HG03066 (cell line): ENCODE measurements at regions not wholly inside any gene's neighbourhood (a gene's known extent, or its start where the extent isn't known, plus 50 kb on each side); places are given as distances from the start of the nearest gene placed in this dataset.
"Not testable (repeated sequence)": the region's sequence is repeated elsewhere in the genome, so short reads cannot be mapped to it uniquely, and the experiment has no call there.

Source experiments
- ATAC-seq: cut with Tn5 transposase; IDR thresholded peaks from one replicate; pipeline ENCODE4 v1.9.1; 2021; ENCODE audit warnings: low read depth; ENCODE audit not compliant: unreplicated experiment

- no peak for ATAC-seq
Measured at GRCh38 chrX:7542587-7543380, 300.2 kb upstream of the VCX start.

DNA sequence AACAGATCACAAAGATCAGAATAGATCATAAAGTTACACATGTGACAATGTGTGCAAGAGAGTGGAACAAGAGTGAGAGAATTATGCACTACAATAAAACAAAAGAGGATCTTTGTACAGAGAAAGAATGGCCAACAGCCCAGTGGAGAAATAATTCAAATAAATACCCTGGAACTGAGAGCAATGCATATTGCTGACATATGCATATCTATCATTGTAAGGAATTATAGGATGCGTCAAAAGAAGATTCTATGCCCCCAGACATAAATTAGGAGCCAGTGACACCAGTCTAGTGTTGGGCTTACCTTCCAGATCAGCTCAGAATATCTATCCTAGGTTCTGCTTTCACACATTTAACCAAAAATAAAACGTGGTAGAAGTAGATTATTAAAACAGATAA lies 320.1 kb upstream of the VCX start:
- no peak for ATAC-seq

GRCh38 chrX:7515681-7516413 lies 327.1 kb upstream of the VCX start:
- no peak for ATAC-seq

DNA sequence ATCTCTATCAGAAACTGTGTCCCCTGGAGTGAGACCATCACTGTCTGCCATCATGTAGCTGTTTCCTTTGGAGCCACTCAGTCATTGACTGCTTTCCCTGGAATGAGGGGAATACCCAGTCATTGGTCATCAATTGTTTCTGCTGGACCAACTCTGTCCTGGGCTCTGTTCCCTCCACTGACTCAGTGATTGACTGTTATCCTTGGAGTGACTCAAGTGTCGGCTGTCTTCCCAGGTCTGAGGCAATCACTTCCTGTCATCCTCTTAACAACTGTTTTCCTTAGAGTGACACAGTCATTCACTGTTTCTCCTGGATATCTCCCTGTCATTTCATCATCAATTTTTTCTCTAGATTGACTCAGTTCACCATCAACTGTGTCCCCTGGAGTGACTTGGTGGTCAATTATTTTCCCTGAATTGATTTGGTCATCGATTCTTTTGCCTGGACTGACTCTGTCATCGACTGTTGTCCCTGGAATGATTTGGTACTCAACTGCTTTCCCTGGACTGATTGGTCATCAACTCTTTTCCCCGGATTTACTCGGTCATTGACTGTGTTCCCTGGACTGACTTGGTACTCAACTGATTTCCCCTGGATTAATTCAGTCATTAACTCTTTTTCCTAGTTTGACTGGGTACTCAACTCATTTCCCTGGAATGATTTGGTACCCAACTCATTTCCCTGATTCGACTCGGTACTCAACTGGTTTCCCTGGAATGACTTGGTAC lies 327.9 kb upstream of the VCX start:
- no peak for ATAC-seq

- no peak for ATAC-seq
Measured at GRCh38 chrX:7512845-7513244, 330.1 kb upstream of the VCX start.

- ATAC-seq, result no peak
Measured at GRCh38 chrX:7503251-7503650, 339.7 kb upstream of the VCX start.

DNA sequence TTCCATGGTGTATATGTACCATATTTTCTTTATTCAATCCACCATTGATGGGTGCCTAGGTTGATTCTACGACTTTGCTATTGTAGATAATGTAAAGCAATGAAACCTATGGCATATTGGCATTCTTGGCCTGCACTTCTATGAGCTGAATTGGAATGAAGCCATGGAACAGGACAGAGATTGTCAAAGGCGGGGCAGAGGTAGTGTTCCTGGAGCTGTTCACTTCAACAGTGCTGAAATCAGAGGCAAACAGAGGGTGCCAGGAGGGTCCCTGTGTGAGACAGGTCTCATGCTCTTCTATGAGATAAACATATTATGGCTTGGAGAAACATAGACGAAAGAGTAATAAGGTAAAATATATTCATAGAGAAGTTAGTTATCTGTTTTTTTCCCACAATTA lies 342.6 kb upstream of the VCX start:
- ATAC-seq, result no peak

DNA sequence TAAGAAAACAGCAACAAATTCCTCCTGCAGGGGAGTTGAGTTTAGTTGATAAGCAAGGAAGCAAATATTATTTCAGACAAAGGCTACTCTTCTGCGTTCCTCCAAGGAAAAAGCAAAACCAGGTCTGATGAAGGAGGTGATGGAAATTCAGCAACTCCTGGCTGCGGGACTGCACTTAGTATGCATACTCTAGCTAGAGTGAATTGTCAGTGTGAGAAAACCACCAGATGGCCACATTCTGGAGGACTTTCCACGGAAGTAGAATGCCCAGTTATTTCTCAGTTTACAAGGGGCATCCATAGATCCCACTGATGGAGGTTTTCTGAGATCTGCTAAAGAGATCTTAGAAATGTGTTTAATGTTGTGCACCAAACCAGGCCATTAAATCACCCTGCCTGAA lies 338.6 kb upstream of the PUDP start:
- no peak for ATAC-seq

GRCh38 chrX:7485061-7485460 lies 337.1 kb upstream of the PUDP start:
- ATAC-seq, result no peak

- ATAC-seq, result no peak
Measured at GRCh38 chrX:7480721-7481120, 332.8 kb upstream of the PUDP start.

GRCh38 chrX:7462110-7462509 lies 314.2 kb upstream of the PUDP start:
- ATAC-seq, result no peak

DNA sequence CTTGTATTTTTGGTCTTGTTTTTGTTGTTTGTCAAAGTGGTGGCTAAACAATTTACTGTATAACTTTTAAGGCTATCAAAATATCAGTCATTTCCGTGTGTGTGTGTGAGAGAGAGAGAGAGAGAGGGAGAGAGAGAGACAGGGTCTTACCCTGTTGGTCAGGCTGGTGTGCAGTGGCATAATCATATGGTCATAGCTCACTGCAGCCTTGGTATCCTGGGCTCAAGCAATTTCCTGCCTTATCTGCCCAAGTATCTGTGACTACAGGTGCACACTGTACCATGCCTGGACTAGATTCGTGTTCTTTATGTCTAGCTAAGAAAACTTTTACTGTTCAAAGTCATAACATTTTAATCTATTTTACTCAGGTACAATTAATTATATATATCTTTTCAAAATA lies 313.1 kb upstream of the PUDP start:
- ATAC-seq, result not testable (repeated sequence)

GRCh38 chrX:7447801-7448499 lies 300.0 kb upstream of the PUDP start:
- ATAC-seq, result no peak

- no peak for ATAC-seq
Measured at GRCh38 chrX:7446815-7447214, 298.9 kb upstream of the PUDP start.

DNA sequence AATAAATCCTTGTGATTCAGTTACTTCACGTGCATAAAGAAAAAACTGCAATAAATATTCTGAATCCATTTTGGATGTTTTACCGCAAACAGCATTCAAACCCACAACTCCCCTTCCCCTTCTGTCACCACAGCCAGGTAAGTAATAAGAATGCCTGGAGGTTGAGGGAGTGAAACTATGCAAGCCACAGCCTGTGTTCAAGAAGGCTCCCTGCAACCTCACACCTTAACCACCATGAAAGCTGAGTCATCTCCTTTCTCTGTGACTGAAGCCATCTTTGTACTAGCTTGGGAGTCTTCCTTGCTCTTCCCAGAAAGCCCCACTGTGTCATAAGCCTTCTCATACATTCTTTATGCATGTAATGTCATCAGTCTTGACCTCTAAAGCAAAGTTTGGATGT lies 297.0 kb upstream of the PUDP start:
- ATAC-seq, result peak; percentile 98

GRCh38 chrX:7441586-7441985 lies 293.6 kb upstream of the PUDP start:
- ATAC-seq, result no peak

DNA sequence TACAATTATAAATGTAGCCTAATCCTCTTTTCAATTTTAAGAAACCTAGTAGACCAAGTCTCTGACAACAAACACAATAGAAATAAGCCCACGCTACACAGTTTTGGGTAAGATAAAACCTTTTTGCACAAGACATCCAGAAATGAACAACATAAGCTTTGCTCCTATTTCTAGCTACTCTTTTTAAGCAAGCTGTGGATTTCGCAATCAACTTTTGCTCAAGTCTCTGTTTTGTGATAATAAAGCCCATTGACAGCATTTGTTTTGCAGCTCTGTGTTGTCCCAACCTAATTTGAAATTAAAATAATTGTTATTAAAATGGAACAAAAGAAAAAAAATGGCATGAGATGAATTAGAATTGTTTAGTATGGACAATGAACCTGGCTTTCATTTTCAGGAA lies 287.9 kb upstream of the PUDP start:
- no peak for ATAC-seq

DNA sequence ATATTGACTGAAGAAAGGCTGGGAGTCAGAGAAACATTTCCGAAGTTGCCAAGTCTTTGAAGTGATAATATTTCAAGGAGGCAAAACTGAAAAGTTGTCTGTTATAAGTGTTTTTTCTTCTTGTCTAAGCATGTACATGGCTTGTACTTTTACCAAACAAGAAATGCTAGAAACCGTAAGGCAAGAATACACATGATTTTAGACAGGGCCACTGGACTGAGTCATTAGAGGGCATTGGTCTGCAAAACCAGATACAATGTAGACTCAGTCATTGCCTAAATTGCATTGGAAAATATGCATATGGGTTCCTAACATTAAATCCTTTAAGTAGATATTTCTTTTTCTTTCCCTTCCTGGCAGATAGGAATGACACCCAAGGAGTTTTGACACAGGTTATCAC lies 284.9 kb upstream of the PUDP start:
- ATAC-seq, result no peak

- ATAC-seq, result no peak
Measured at GRCh38 chrX:7420717-7421116, 272.8 kb upstream of the PUDP start.

DNA sequence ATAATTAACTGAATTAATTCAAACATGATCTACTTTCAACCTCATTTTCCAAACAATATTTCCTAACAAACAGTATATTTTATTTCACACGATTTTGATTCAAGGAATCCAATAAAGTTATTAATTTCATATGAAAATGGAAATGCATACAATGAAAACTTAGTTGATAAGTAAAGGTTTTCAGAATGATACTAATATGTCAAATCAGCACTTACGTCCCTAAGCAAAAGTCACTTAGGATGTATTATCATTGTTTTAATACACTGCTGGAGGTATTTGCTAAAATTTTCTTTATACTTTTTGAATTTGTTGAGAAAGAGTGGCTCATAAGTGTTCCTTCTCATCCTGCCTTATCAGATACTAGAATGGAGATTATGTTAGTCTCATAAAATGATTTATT lies 266.8 kb upstream of the PUDP start:
- ATAC-seq, result no peak

DNA sequence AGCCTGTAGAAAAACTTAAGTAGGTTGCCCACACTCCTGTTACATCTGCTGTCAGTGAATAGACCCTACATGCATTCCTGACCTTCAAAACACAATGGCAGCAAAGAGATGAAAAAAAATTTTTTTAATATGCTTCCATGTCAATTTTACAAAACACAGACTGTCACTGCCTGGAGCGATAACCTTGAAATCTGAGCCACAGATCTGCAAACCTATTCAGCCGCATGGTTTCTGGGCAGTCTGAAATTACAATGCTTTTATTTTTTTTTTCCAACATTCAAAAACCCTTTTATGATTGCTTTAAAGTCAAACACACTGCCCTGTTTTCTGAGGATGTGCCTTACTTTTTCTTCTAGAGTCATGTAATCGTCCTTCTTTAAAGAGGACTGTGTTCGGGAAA lies 264.9 kb upstream of the PUDP start:
- no peak for ATAC-seq
